AG08395 (cell line): ENCODE measurements at regions not wholly inside any gene's neighbourhood (a gene's known extent, or its start where the extent isn't known, plus 50 kb on each side); places are given as distances from the start of the nearest gene placed in this dataset.

Source experiments
- DNase-seq: peaks from one replicate; pipeline ENCODE4 v3.0.0; 2012; ENCODE audit warnings: mixed read lengths, low spot score

DNA sequence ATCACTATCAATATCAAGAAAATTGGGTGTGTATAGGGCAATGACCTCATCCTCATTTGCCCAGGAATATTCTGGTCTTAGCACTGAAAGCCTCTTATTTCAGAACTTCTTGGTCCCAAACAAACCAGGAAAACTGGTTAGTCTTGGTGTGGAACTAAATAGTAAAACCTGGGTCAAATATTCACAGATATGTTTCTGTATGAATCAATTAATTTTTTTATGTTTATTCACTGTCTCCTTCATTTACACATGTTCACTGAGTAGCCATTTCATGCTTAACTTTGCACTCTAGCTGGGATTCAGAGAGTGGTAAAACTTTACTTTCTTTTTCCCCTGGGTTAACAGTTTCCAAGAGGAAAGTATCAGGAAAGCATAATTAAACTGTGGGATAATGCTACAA is 113.7 kb upstream of the PAPPA start:
- DNase-seq, result no peak

GRCh38 chr9:116042321-116042720 is 111.3 kb upstream of the PAPPA start:
- DNase-seq, result no peak

- no peak for DNase-seq
These were observed 108.5 kb upstream of the PAPPA start for GRCh38 chr9:116045083-116045482.

DNA sequence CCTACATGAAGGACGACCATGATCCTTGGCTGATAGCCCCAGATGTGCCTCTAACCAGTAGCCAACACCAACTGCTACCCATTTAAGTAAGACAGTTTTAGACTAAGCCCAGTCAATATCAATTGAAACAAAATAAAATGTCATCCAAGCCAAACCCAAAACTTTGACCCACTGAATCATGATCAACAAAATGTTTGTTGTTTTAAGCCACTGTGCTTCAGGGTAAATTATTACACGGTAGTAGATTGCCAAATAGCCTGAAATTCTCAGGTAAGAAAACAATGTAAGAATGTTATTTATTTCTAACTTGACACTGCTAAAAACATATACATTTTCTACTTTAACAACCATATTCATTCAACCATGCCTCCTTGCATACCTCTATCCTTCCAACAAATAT is 105.5 kb upstream of the PAPPA start:
- DNase-seq, result no peak

DNA sequence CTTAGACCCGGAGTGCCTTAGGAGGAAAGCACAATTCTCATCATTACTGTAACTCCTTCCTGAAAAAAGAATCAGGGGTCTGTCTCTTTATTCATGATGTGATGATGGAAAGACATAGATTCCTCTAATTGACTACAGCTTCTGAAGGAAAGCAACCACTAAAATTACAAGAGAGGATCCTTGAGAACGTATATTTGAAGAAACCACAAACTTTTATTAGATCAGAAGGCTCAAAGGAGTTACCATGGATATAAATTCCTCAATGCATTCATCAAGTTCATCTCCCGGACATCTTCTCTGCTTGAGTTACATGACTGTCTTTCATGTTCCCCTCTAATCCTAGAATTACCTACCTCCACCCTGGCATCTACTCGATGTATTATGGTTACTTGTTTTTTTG is 104.1 kb upstream of the PAPPA start:
- no peak for DNase-seq

GRCh38 chr9:116051528-116051927 is 102.1 kb upstream of the PAPPA start:
- DNase-seq, result no peak

DNA sequence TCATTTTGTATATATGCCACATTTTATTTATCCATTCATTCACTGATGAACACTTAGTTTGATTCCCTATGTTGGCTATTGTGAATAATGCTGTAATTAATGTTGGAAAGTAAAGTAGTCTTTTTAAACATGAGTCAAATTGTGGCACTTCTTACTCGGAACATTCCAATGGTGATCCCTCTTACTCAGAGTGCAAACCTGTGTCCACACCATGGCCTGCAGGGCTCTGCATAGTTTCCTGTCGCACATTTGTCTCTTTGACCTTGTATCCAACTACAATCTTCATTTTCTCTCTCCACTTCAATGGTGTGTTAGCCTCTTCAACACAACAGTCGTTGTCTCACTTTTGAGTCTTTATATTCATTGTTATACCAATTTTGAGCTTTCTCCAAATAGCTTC is 98.1 kb upstream of the PAPPA start:
- DNase-seq, result no peak

DNA sequence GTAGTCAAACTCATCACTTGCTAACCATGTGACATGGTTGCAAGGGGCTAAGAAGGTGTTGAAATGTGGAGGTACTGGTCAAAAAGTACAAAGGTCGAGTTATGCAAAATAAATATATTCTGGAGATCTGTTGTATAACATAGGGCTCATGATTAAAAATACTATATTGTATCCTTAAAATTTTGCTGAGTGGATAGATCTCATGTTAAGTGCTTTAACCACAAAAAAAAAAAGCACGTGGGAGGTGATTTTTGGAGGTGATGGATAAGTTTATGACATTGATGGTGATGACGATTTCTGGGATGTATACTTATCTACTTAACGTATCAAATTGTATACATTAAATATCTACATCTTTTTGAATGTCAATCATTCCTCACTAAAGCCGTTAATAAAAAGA is 96.2 kb upstream of the PAPPA start:
- DNase-seq, result no peak

DNA sequence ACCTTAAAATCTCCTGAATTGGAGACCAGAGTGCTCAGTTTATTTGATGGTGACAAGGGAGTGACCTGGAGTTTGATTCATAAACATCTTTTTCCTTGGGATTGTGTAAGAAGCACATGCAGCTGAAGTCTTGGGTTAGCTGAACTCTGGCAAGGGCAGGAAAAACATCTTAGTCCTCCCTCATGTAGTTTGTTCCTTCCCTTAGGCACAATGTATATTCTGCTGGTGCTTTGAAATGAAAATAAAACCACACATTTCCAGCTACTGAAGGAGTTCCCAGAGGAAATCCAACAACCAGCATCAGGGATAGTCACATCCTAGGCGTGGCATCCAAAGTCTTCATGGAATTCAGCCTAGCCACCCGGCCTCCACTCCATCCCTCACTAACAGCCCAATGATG is 95.2 kb upstream of the PAPPA start:
- no peak for DNase-seq

- DNase-seq, result no peak
These were observed 94.1 kb upstream of the PAPPA start for GRCh38 chr9:116059466-116059865.

- DNase-seq, result no peak
These were observed 93.0 kb upstream of the PAPPA start for GRCh38 chr9:116060631-116061030.

DNA sequence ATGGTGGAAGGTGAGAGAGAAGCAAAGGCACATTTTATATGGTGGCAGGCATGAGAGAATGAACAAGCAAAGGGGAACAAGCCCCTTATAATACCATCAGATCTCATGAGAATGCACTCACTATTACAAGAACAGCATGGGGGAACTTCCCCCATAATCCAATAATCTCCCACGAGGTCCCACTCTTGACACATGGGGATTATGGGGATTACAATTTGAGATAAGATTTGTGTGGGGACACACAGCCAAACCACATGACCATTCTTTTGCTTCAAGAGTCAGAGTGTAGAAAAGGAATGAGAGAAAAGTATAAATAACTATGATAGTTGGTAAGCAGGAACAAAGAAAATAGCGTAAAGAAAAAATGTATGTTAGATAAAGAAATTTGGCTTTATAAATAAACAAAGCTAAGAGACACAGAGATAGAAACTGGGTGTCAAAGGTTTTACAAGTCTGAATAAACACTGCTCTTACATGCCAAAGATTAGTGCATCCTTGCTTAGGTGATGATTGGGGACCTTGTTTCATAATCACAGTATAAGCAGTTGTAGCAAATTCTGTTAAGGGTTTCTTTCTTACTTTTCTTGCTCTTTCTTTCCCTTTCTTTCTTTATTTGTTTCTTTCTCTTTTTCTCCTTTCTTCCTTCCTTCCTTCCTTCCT is 91.9 kb upstream of the PAPPA start:
- DNase-seq, result no peak

DNA sequence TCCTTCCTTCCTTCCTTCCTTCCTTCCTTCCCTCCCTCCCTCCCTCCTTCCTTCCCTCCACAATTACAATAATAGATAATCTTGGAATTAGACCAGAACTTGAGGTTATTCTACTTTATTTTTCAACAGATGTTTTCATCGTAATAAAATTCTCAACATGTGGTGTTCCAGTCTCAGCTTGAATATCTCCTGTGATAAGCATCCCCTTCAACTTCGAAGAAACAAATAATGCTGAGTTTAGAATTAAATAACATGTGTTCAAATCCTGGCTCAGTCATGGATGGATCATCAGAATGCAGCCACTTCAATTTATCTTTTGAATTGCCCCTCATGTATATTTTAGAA is 91.4 kb upstream of the PAPPA start:
- DNase-seq, result no peak

DNA sequence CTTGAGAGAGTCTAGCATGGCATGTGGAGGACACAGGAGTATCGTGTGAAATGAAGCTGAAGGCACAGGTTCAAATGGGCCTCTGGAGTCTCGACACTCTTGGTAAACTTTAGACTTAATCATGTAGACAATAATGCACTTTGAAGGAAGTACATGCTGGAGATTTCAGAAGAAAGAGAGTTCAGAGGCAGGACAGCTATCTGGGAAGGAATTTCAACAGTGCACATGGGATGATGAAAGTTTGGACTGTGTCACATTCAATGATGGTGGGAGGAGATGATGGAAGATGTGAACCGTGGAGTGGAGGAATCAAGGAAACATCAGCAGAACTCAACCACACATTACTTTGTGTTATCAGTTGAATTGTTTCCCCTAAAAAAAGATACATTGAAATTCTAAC is 88.6 kb upstream of the PAPPA start:
- DNase-seq, result no peak

DNA sequence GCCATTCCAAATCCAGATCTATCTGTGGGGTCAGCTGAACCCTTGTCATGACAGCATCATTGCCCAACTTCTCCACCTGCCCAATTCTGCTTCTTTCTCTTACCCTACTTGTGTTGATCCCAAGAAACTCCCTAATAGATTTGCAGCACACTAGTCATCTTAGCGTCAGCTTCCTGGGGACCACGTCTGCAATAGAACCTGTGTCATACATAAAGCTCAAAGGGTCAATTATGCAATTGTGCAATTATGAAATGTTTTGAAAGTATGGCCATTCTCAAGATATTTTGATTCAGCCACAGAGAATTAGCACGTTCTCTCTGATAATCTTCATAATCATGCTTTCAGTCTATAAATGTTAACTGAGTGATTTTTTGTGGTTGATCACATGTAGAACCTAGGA is 87.4 kb upstream of the PAPPA start:
- no peak for DNase-seq

DNA sequence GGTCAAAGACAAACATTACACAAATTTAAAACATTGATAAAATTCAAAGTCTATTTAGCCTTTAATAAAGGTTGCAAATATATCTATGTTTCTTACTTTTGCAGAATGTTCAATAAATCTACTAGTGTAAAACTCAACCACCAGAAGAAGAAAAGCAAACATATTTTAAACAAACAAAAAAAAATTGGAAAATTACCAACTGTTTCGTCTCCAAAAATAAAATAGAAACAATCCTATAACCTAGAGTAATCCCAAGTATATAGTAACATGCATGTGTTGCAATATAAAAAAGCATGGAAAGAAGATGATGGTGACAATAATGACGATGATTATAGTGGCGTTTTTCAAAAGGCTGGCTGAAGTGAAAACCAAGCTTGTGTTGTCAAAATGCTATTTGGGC is 86.0 kb upstream of the PAPPA start:
- DNase-seq, result no peak

DNA sequence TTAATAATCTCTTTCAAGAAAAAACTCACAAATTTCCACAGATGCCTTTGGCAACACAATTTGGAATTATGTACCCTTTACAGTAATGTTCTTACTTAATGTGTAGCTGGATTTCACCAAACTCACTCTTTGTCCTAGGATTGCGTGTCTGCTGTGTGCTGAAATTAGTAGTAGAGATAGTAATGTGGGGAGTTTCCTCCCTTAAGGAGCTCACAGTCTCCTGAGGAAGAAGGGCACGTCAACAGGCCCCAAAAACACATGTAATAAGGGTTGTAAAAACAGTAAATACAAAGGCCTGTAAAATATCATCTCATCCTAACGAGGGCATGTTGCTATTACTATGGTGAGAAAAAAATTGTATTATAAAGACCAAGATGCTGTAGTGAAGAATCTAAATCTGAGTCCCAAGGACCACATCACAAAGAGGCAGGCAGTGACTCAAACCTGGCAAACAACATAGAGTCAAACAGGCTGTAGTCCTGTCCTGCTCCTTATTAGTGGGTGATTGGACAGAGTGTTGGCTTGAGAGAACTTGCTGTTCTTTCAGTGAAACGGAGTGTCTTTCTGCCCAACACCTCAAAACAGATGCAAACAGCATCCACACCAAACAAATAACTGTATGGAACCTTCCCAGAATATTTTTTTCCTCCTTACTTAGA is 83.2 kb upstream of the PAPPA start:
- peak; percentile 38 for DNase-seq

GRCh38 chr9:116072046-116072445 is 81.5 kb upstream of the PAPPA start:
- DNase-seq, result no peak

- peak; percentile 44 for DNase-seq
These were observed 79.8 kb upstream of the PAPPA start for GRCh38 chr9:116073826-116074225.

DNA sequence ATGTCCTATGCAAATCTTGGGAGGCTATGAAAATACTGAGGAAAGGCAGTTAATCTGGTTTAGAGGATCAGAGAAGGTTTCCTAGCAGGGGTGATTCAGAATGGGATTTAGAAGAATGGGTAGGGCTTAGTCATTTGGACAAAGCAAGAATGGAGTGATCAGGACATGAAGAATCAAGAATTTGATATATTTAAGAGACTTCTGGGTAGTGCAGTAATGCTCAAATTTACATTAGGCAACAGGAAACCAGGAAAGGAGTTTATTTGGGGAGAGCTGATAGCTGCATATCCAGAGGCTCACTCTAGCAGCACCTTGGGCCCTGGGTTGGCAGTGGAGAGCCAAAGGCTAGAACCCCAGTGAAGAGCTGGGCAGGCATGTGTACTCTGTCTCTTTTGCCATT is 78.9 kb upstream of the PAPPA start:
- DNase-seq, result peak; percentile 42

GRCh38 chr9:116075191-116075590 is 78.4 kb upstream of the PAPPA start:
- peak; percentile 75 for DNase-seq

GRCh38 chr9:116078640-116079039 is 75.0 kb upstream of the PAPPA start:
- no peak for DNase-seq

DNA sequence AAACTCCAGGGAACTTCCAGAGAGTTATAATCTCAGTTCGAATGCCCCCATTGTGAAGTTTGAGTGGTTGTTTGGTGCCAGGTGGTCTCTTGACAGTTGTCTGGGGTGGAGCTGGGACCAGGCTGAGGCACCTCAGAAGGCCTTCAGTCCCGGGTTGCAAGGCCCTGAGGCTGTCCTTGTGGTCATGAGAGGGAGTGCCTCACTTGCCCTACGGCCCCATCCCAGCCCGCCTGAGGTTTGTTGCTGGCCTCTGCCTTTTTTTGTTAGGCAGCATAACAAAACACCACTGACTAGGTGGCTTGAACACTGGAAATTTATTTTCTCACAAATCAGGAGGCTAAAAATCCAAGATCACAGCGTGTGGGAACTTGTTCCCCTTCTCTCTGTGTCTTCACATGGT is 73.0 kb upstream of the PAPPA start:
- DNase-seq, result no peak

GRCh38 chr9:116081435-116082115 is 72.0 kb upstream of the PAPPA start:
- DNase-seq, result peak; percentile 12
